MCF 10A (cell line): ENCODE measurements at regions not wholly inside any gene's neighbourhood (a gene's known extent, or its start where the extent isn't known, plus 50 kb on each side); places are given as distances from the start of the nearest gene placed in this dataset.

ENCODE experiments used
- BruUV-seq: library from RNA; stranded (reverse); fragments of 400-500 nt; replicated peaks from 2 replicates; lab custom pipeline; 2021; lab: Mats Ljungman, UMichigan
- CTCF ChIA-PET: fragments of 300-600 bp; sonication (Branson Sonifier 250); formaldehyde crosslinking; extraction: SDS; loops from one replicate; lab custom pipeline; 2021; ENCODE audit warnings: antibody characterized with exemption, inconsistent platforms; lab: Yijun Ruan, JAX
- POLR2A ChIA-PET: fragments of 300-600, 350-650 bp; sonication (Branson Sonifier 250); formaldehyde crosslinking; extraction: SDS; loops from one replicate; lab custom pipeline; 2020; ENCODE audit warnings: antibody characterized with exemption, inconsistent platforms; lab: Yijun Ruan, JAX
- DNase-seq: peaks from one replicate; pipeline ENCODE4 v3.0.0-alpha.2; 2018; ENCODE audit not compliant: unreplicated experiment
- H3K27ac Mint-ChIP-seq: one replicate; pipeline ENCODE4 v1.8.0; 2022; ENCODE audit warnings: mild to moderate bottlenecking, low read depth, mixed read lengths; ENCODE audit not compliant: unreplicated experiment
- H3K27me3 Mint-ChIP-seq: one replicate; pipeline ENCODE4 v1.8.0; 2022; ENCODE audit warnings: mixed read lengths; ENCODE audit not compliant: insufficient read depth, unreplicated experiment
- H3K36me3 Mint-ChIP-seq: one replicate; pipeline ENCODE4 v1.8.0; 2022; ENCODE audit warnings: mild to moderate bottlenecking, moderate library complexity, mixed read lengths; ENCODE audit not compliant: insufficient read depth, unreplicated experiment
- H3K4me1 Mint-ChIP-seq: one replicate; pipeline ENCODE4 v1.8.0; 2022; ENCODE audit warnings: mixed read lengths; ENCODE audit not compliant: insufficient read depth, unreplicated experiment
- H3K4me3 Mint-ChIP-seq: one replicate; pipeline ENCODE4 v1.8.0; 2022; ENCODE audit warnings: mild to moderate bottlenecking, moderate library complexity, mixed read lengths; ENCODE audit not compliant: unreplicated experiment
- H3K9me3 Mint-ChIP-seq: one replicate; pipeline ENCODE4 v1.8.0; 2022; ENCODE audit warnings: mixed read lengths; ENCODE audit not compliant: unreplicated experiment
- intact Hi-C: fragments of 100-400 bp; cut with micrococcal nuclease; formaldehyde crosslinking; loops from 2 replicates; pipeline ENCODE4 v1.14.1; 2022
- TF ChIP-seq, protein P1 (sequence below): fragments of 200-600 bp; IDR thresholded peaks from one replicate; pipeline ENCODE4 v1.8.0; 2022; ENCODE audit warnings: antibody characterized with exemption, mild to moderate bottlenecking; ENCODE audit not compliant: unreplicated experiment

DNA sequence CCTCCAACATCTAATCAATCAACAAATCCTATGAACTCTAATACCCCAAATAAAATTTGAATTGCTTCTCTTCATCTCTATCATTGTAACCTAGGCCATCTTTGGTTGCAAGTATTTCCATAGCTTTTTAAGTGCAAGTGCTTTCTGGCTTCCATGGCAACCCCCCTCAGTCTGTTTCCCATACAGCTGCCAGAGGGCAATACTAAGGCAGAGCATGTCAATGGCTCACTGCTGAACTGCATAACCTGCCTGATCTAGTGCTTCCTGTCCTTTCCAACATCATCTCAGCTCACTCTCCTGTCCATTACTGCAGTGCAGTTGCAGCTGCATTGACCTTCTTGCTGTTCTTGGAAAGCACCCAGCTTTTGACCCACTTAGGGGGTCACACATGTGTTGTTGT, 198.4 kb downstream of the WNT5A start:
- Mint-ChIP-seq H3K4me3 (no peak overlapping the region), H3K36me3 (no peaks in the 10 kb centered on the region), H3K27me3 (no peaks in the 10 kb centered on the region), H3K27ac (no peak overlapping the region), H3K9me3 (no peaks in the 10 kb centered on the region), H3K4me1 (no peaks in the 10 kb centered on the region)
- BruUV-seq: no TSS peak
- POLR2A ChIA-PET: no interaction called here
- no peak for DNase-seq
- intact Hi-C loops: no loop called here
- CTCF ChIA-PET: no interaction called here
- TF ChIP-seq, protein P1, sequence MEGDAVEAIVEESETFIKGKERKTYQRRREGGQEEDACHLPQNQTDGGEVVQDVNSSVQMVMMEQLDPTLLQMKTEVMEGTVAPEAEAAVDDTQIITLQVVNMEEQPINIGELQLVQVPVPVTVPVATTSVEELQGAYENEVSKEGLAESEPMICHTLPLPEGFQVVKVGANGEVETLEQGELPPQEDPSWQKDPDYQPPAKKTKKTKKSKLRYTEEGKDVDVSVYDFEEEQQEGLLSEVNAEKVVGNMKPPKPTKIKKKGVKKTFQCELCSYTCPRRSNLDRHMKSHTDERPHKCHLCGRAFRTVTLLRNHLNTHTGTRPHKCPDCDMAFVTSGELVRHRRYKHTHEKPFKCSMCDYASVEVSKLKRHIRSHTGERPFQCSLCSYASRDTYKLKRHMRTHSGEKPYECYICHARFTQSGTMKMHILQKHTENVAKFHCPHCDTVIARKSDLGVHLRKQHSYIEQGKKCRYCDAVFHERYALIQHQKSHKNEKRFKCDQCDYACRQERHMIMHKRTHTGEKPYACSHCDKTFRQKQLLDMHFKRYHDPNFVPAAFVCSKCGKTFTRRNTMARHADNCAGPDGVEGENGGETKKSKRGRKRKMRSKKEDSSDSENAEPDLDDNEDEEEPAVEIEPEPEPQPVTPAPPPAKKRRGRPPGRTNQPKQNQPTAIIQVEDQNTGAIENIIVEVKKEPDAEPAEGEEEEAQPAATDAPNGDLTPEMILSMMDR: no peak

DNA sequence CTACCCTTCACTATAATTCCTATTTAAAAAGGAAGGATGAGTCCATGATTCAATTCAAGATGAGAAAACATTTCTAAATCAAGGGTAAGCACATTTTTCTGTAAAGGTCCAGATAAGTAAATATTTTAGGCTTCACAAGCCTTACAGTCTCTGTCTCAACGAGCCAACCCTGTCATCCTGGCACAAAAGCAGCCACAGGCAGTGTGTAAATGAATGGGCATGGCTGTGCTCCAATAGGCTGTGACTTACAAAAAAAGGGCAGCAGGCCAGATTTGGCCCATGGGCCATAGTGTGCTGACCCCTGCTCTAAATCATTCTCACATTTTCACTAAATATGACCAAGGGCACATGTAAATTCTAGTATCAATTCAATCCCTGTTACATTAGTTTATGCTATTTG, 200.4 kb downstream of the WNT5A start:
- Mint-ChIP-seq H3K4me1 (no peaks in the 10 kb centered on the region), H3K9me3 (peaks cover 2% of the 10 kb centered on the region), H3K36me3 (no peaks in the 10 kb centered on the region), H3K4me3 (no peak overlapping the region), H3K27ac (no peak overlapping the region), H3K27me3 (no peaks in the 10 kb centered on the region)
- intact Hi-C loops: no loop called here
- ChIA-PET POLR2A (no interaction called here), CTCF (no interaction called here)
- TF ChIP-seq, protein P1: no peak
- no TSS peak for BruUV-seq
- no peak for DNase-seq

DNA sequence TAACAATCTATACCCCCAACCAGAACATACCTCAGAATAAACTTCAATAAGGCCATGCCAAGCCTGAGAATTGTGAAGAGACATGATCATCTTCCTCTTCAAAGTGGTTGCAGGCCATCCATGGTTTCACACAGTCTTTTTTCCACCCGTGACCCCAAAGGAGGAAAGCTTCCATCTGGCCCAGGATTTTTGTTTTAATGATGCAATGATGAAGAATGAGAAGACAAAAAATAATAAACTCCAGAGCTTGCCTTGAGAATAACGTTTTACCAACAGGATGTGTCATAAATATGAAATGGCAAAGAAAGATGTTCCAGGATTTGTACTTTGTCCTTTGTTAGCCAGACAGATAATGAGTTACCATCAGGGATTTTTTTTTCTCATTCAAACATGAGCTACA, 201.9 kb downstream of the WNT5A start:
- no peaks in the 10 kb centered on the region for H3K4me1 Mint-ChIP-seq
- H3K27me3 Mint-ChIP-seq: no peaks in the 10 kb centered on the region
- intact Hi-C loops: no loop called here
- no peaks in the 10 kb centered on the region for H3K36me3 Mint-ChIP-seq
- peaks cover 7% of the 10 kb centered on the region for H3K9me3 Mint-ChIP-seq
- POLR2A ChIA-PET: no interaction called here
- no peak overlapping the region for H3K27ac Mint-ChIP-seq
- no TSS peak for BruUV-seq
- DNase-seq: no peak
- CTCF ChIA-PET: interaction anchor here (0.6 kb wide), 2 partner anchors 115 to 1367 kb away, joined by 4 read pairs; no protein-coding TSS in a partner anchor
- H3K4me3 Mint-ChIP-seq: no peak overlapping the region
- TF ChIP-seq, protein P1: no peak

DNA sequence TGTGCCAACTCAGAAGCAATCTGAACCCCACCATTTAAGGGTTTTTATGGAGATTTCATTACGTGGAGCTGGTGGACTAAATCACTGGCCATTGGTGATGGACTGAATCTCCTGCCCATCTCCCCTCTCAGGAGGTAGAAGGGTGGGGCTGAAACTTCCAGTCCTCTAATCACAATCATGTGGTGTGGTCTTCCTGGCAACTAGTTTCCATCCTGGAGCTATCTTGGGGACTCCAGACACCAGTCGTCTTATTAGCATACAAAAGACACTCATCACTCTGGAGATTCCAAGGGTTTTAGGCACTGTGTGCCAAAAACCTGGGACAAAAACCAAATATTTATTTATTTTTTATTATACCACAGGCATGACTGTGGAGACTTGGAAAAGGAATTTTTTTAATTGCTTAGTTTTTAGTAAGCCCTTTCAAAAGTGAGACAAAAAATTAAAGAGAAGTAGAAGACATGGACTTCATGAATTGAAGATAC, 203.6 kb downstream of the WNT5A start:
- peaks cover 7% of the 10 kb centered on the region for H3K9me3 Mint-ChIP-seq
- no peaks in the 10 kb centered on the region for H3K27me3 Mint-ChIP-seq
- intact Hi-C loops: no loop called here
- no peak overlapping the region for H3K4me3 Mint-ChIP-seq
- BruUV-seq: no TSS peak
- no peak for DNase-seq
- no peak overlapping the region for H3K27ac Mint-ChIP-seq
- TF ChIP-seq, protein P1: no peak
- ChIA-PET CTCF (no interaction called here), POLR2A (interaction anchor here (0.6 kb wide), 1 partner anchor 26 kb away, joined by 3 read pairs; no protein-coding TSS in a partner anchor)
- H3K4me1 Mint-ChIP-seq: no peaks in the 10 kb centered on the region
- no peaks in the 10 kb centered on the region for H3K36me3 Mint-ChIP-seq
